ENCODE measurements at regions not wholly inside any gene's neighbourhood (a gene's known extent, or its start where the extent isn't known, plus 50 kb on each side); places are given as distances from the start of the nearest gene placed in this dataset.

DNA sequence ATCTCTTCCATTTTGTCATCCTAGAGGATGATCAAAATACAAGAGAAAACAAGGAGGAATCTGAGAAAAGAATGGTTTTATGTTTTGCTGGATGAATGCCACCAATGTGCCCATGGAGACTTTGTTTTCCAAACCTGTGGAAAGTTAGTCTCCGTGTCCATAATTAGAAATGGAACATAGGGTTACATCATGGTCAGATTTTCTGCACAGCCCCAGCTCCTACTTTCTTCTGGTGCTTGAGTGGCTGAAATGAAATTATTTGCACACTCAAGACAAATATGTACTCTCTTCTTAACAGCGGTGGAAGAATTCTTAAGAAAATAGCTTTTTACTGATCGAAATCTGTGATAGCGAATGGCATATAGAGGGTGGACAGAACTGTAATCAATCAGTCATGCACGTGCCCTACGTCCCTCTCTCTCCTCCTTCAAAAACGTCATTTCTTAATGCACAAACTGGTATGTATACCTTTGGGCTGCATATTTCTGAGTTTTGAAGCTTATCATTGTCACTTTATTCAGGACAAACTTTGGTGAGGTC lies 825.2 kb downstream of the AACS start:
- TF ChIP-seq RAD21 (IDR thresholded peaks at IDR 0.05; ENCODE audit: low read depth): no peak
- no peak for TF ChIP-seq CREB1 (IDR thresholded peaks at IDR 0.05; ENCODE audit: low read depth)
- TF ChIP-seq YY1 (IDR thresholded peaks at IDR 0.05; ENCODE audit: low read depth): no peak
- TF ChIP-seq, protein P1, sequence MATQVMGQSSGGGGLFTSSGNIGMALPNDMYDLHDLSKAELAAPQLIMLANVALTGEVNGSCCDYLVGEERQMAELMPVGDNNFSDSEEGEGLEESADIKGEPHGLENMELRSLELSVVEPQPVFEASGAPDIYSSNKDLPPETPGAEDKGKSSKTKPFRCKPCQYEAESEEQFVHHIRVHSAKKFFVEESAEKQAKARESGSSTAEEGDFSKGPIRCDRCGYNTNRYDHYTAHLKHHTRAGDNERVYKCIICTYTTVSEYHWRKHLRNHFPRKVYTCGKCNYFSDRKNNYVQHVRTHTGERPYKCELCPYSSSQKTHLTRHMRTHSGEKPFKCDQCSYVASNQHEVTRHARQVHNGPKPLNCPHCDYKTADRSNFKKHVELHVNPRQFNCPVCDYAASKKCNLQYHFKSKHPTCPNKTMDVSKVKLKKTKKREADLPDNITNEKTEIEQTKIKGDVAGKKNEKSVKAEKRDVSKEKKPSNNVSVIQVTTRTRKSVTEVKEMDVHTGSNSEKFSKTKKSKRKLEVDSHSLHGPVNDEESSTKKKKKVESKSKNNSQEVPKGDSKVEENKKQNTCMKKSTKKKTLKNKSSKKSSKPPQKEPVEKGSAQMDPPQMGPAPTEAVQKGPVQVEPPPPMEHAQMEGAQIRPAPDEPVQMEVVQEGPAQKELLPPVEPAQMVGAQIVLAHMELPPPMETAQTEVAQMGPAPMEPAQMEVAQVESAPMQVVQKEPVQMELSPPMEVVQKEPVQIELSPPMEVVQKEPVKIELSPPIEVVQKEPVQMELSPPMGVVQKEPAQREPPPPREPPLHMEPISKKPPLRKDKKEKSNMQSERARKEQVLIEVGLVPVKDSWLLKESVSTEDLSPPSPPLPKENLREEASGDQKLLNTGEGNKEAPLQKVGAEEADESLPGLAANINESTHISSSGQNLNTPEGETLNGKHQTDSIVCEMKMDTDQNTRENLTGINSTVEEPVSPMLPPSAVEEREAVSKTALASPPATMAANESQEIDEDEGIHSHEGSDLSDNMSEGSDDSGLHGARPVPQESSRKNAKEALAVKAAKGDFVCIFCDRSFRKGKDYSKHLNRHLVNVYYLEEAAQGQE (IDR thresholded peaks at IDR 0.05; ENCODE audit: low read depth): no peak
